WI38 (cell line): ENCODE measurements at regions not wholly inside any gene's neighbourhood (a gene's known extent, or its start where the extent isn't known, plus 50 kb on each side); places are given as distances from the start of the nearest gene placed in this dataset.

Experiments used
- H3K4me3 ChIP-seq: 2 replicates; pipeline ENCODE4 v1.5.1; 2011; ENCODE audit warnings: low read depth, mild to moderate bottlenecking, control low read depth, low read length
- TF ChIP-seq, protein P1 (sequence below): IDR thresholded peaks from 2 replicates; pipeline ENCODE4 v1.5.1; 2012; ENCODE audit warnings: low read depth, mild to moderate bottlenecking, control low read depth, low read length

DNA sequence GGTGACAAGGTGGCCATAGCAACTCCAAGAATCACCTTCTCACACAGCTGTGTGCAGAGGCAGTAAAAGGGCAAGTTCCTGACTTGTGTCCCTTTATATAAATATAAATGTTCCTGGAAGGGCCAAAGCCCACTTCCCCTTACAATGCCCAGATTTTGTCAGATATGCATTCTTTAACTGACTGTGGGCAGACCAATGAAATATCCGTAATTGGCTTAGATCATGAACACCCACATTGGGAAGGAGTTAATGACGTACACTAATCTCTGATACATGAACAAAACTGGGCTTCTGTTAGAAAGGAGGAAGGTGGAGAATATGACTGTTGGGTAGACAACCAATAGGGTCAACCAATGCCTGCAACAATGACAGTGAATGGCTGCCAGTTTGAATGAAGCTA, 397.2 kb upstream of the CLINT1 start:
- TF ChIP-seq, protein P1, sequence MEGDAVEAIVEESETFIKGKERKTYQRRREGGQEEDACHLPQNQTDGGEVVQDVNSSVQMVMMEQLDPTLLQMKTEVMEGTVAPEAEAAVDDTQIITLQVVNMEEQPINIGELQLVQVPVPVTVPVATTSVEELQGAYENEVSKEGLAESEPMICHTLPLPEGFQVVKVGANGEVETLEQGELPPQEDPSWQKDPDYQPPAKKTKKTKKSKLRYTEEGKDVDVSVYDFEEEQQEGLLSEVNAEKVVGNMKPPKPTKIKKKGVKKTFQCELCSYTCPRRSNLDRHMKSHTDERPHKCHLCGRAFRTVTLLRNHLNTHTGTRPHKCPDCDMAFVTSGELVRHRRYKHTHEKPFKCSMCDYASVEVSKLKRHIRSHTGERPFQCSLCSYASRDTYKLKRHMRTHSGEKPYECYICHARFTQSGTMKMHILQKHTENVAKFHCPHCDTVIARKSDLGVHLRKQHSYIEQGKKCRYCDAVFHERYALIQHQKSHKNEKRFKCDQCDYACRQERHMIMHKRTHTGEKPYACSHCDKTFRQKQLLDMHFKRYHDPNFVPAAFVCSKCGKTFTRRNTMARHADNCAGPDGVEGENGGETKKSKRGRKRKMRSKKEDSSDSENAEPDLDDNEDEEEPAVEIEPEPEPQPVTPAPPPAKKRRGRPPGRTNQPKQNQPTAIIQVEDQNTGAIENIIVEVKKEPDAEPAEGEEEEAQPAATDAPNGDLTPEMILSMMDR = no peak
- no peak overlapping the region for H3K4me3 ChIP-seq

DNA sequence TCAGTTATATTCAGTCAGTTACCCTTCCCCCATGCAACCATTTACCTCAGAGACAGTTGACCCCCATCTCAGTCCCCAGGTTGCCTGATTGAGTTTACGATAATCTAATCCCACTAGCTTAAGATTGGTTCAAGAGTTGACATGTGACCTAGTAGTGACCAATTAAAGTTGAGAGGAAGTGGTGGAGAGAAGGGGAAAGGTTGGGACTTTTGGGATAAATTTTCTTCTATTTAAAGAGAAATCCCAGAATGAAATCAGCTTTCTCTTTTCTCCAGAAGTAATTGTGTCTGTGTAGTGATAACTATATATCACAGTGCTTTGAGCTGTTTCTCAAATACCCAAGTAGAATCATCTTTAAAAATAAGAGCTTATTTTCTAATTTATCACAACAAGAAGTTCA, 396.7 kb upstream of the CLINT1 start:
- TF ChIP-seq, protein P1 = no peak
- no peak overlapping the region for H3K4me3 ChIP-seq

DNA sequence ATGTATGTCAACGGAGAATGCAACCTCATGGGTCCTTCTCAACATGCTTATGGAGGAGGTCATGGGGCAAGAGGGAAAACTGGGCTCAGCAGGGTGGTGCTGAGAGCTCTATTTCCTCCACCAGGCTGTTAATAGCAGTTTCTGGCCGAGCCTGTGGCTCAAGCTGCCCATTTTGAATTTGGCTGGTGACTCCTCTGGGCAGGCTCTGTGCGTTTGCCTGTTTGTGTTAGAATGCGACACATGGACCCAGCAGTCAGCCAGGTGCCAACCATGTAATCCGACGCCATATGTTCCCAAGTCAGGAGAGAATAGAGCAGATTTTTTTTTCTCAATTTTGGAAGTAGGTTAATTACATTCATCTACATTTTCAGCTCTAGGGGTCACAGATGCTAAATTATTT, 387.7 kb upstream of the CLINT1 start:
- TF ChIP-seq, protein P1 = no peak
- no peak overlapping the region for H3K4me3 ChIP-seq

DNA sequence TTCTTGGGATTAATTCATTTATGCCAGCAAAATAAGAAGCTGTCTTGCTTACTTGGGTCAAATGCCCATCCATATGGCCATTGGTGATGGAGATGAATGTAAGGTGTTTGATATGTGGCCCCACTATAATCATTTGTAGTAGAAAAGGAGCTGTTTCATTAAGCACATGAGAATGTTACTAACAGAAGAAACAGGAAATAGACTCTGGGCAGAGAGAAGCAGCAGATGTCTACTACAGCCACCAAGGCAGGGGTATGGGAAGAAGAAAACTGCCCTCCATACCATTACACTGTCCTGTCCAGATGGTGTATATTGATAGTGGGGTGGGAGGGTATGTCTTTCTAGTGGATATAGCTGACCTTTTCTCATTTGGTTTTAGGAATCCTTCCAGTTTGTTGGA, 386.6 kb upstream of the CLINT1 start:
- TF ChIP-seq, protein P1 = no peak
- no peak overlapping the region for H3K4me3 ChIP-seq

DNA sequence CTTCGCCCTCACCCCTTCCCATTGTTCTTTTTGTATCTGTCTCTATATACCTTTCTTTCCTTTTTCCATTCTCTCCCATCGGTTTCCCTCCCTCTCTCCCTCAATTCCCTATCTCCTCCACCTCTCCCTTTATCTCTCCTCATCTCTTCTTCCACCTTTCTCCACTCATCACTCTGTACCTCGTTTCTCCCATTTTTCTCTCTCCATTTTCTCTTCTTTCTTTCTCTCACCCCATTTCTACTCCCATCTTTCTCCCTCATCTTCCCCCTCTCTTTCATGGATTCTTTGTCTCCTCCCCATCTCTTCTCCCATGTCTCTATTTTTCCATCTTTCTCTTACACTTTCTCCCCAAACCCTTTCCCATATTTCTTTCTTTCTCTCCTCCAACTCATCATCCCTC, 385.9 kb upstream of the CLINT1 start:
- TF ChIP-seq, protein P1 = no peak
- no peak overlapping the region for H3K4me3 ChIP-seq

DNA sequence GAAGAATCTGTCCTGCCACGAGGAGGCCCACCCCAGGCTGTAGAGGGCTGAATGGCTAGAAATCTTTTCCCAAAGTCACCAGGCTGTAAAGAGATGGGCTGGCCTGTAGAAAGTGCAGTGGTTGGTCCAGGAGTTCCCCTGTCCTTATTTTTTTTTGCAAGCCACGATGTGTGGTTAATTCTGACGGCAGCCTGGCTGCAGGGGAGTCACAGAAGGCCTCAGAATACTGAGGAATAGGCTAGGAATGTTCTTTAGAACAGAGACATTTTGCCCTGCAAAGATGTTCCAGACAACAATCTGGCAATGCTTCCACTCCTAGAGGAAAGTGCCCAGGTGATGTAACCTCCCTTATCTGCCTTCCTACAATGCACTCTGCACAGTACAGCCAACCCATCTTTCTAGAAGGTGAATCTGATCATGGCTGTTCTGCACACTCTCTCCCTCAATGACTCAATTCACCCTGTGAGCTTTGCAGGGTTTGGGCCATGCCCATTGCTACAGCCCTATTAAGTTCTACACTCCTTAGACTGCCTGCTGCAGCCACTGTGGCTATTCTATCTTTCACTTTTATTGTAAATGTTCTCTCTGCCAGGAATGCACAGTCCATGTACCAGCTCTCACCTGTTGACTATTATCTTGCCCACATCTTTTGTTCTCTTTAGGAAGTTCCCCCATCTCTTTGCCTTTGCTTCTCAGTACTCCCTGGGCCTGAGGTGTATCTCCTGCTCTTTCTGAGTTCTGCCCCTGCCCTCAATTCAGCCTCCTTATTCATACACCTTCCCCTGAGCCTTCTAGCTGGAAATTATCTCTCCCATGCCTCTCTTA, 377.8 kb upstream of the CLINT1 start:
- TF ChIP-seq, protein P1 = no peak
- no peak overlapping the region for H3K4me3 ChIP-seq

DNA sequence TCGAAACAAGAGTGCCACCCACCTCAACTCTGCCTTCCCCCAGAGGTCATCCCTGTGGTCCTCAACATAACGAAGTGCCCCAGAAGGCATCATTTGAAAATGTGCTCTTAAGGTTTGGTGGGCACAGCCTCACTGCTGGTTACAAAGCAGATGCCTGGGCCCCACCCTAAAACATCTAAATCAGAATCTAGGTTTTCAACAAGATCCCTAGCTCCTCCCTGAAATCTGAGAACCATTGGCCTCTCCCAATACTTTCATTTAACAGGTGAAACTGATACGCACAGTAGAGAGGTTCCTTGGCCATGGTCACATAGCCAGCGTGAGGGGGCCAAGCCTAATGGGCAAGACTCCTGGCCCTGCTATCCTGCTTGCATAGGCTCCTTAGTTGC, 376.2 kb upstream of the CLINT1 start:
- no peak overlapping the region for H3K4me3 ChIP-seq
- TF ChIP-seq, protein P1 = no peak
